ENCODE measurements at regions not wholly inside any gene's neighbourhood (a gene's known extent, or its start where the extent isn't known, plus 50 kb on each side); places are given as distances from the start of the nearest gene placed in this dataset.
"Not testable (repeated sequence)": the region's sequence is repeated elsewhere in the genome, so short reads cannot be mapped to it uniquely, and the experiment has no call there.

GRCh38 chr5:117720784-117721183, 1146.2 kb upstream of the SEMA6A start:
- TF ChIP-seq EZH2 (IDR thresholded peaks at IDR 0.05; ENCODE audit: borderline replicate concordance, insufficient read depth, low read length, poor library complexity, severe bottlenecking); REST (IDR thresholded peaks at IDR 0.05; ENCODE audit: borderline replicate concordance); POLR2AphosphoS5 (IDR thresholded peaks at IDR 0.05): not testable (repeated sequence)
- TF ChIP-seq, protein P1, sequence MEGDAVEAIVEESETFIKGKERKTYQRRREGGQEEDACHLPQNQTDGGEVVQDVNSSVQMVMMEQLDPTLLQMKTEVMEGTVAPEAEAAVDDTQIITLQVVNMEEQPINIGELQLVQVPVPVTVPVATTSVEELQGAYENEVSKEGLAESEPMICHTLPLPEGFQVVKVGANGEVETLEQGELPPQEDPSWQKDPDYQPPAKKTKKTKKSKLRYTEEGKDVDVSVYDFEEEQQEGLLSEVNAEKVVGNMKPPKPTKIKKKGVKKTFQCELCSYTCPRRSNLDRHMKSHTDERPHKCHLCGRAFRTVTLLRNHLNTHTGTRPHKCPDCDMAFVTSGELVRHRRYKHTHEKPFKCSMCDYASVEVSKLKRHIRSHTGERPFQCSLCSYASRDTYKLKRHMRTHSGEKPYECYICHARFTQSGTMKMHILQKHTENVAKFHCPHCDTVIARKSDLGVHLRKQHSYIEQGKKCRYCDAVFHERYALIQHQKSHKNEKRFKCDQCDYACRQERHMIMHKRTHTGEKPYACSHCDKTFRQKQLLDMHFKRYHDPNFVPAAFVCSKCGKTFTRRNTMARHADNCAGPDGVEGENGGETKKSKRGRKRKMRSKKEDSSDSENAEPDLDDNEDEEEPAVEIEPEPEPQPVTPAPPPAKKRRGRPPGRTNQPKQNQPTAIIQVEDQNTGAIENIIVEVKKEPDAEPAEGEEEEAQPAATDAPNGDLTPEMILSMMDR (IDR thresholded peaks at IDR 0.05; ENCODE audit: poor library complexity, severe bottlenecking) = not testable (repeated sequence)
